GM06990 (cell line): ENCODE measurements at regions not wholly inside any gene's neighbourhood (a gene's known extent, or its start where the extent isn't known, plus 50 kb on each side); places are given as distances from the start of the nearest gene placed in this dataset.

Experiments used
- DNase-seq: peaks from one replicate; pipeline ENCODE4 v3.0.0-alpha.2; 2011; ENCODE audit not compliant: insufficient read length; ENCODE audit errors: extremely low read depth
- H3K27me3 ChIP-seq: replicated peaks from 2 replicates; pipeline ENCODE4 v1.6.0; 2011; ENCODE audit warnings: low read length; ENCODE audit not compliant: control insufficient read depth, insufficient read depth
- H3K36me3 ChIP-seq: 2 replicates; pipeline ENCODE4 v1.5.1; 2011; ENCODE audit warnings: low read length; ENCODE audit not compliant: control insufficient read depth, insufficient read depth
- H3K4me3 ChIP-seq: replicated peaks from 2 replicates; pipeline ENCODE4 v1.5.1; 2011; ENCODE audit warnings: low read depth, mild to moderate bottlenecking, control low read depth, low read length
- CTCF ChIP-seq: IDR thresholded peaks from 2 replicates; pipeline ENCODE4 v1.5.1; 2011; ENCODE audit warnings: low read length, control low read depth, mild to moderate bottlenecking, inconsistent platforms; ENCODE audit not compliant: insufficient read depth, poor library complexity, severe bottlenecking

- no peak for DNase-seq
- H3K36me3 ChIP-seq: no peaks in the 10 kb centered on the region
- no peak overlapping the region for H3K4me3 ChIP-seq
- TF ChIP-seq CTCF: no peak
- H3K27me3 ChIP-seq: no peaks in the 10 kb centered on the region; the same call in 1 of the 2 replicates
Observed at GRCh38 chr10:47178537-47179290, 121.3 kb upstream of the GDF10 start.

GRCh38 chr10:47179291-47179647 is 120.7 kb upstream of the GDF10 start:
- H3K27me3 ChIP-seq: no peaks in the 10 kb centered on the region; the same call in 1 of the 2 replicates
- no peak overlapping the region for H3K4me3 ChIP-seq
- TF ChIP-seq CTCF: no peak
- H3K36me3 ChIP-seq: no peaks in the 10 kb centered on the region
- DNase-seq: no peak

- DNase-seq: no peak
- no peak for TF ChIP-seq CTCF
- Histone ChIP-seq H3K27me3 (no peaks in the 10 kb centered on the region; the same call in 1 of the 2 replicates), H3K4me3 (no peak overlapping the region), H3K36me3 (no peaks in the 10 kb centered on the region)
Observed at GRCh38 chr10:47181052-47181849, 118.7 kb upstream of the GDF10 start.

GRCh38 chr10:47182934-47183703 is 116.9 kb upstream of the GDF10 start:
- DNase-seq: no peak
- Histone ChIP-seq H3K27me3 (no peaks in the 10 kb centered on the region; the same call in 1 of the 2 replicates), H3K36me3 (no peaks in the 10 kb centered on the region), H3K4me3 (no peak overlapping the region)
- TF ChIP-seq CTCF: no peak

- Histone ChIP-seq H3K4me3 (no peak overlapping the region), H3K36me3 (no peaks in the 10 kb centered on the region), H3K27me3 (no peaks in the 10 kb centered on the region; the same call in 1 of the 2 replicates)
- no peak for DNase-seq
- no peak for TF ChIP-seq CTCF
Observed at GRCh38 chr10:47183704-47184041, 116.3 kb upstream of the GDF10 start.
